GM19035 (cell line): ENCODE measurements at regions not wholly inside any gene's neighbourhood (a gene's known extent, or its start where the extent isn't known, plus 50 kb on each side); places are given as distances from the start of the nearest gene placed in this dataset.

ENCODE experiments used
- ATAC-seq: cut with Tn5 transposase; IDR thresholded peaks from one replicate; pipeline ENCODE4 v1.9.1; 2021; ENCODE audit not compliant: unreplicated experiment

DNA sequence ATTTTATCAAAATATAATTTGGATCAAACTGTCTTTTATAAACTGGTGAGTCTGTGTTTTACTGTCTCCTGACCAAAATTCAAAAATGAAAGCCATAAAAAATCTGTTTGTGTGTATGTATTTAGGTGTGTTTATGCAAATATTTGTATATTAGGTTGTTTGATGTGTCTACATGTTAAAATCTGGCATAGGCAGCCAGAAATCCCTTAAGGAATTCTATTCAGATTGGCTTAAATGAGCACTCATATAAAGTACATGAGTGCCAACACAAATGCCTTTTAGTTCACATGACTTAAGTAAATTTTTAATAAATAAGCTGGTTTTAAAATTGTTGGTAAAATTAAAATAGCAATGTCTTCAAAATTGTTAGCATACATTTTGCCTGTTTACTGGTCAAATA lies 133.3 kb upstream of the GUCY1A2 start:
- no peak for ATAC-seq

DNA sequence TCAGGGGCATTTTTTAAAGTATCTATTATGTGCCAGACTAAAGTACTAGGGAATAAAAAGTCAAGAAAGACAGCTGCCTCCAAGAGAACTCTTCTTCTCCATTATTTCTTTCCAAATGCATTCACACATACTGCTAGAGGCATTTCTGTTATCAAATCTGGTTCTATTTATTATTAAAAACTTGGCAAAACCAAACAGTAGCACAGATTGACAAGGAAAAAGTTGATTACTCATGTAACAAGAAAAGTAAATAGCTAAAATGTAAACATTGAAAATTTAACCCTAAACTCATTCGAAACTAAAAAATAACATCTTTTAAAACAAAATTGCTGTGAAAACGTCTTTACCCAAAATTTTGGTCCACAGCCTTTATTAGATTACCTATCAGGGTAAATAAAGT lies 132.9 kb upstream of the GUCY1A2 start:
- ATAC-seq: no peak

DNA sequence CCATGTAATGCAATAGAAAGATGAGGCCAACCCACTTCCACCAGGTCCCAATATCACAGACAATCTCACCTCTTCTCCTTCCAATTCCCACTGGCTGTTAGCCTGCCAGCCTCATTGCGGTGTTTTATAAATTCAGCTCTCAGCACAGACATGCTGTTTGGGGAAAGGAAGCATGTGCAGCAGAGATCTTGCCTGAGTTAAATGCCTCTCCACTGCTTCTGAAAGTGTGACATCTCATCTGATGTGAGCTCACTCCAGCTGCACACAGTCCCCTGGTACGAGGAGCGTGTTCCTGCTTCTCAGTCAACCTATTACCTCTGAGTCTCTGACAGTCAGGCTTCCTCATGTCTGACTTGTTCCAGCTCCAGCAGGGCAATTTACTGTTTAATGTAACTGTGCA lies 122.7 kb upstream of the GUCY1A2 start:
- ATAC-seq: no peak

DNA sequence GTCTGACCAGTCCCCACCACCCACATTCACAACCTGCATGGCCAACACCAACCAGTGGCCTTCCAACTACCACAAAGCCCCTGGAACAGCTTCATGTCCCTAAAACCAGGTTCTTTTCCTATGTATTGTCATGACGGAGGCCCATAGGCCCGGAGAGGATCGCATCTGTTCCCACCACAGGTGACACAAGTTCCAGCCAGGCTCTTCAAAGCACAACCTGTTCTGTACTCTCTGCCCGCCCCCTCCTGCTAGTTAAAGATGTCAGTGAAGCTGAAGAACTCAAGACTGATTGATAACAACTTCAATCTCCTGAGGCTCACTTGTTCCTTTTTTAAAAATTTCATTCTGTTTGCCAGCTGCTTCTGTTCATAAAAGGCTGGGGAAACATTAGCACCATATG lies 121.1 kb upstream of the GUCY1A2 start:
- no peak for ATAC-seq

DNA sequence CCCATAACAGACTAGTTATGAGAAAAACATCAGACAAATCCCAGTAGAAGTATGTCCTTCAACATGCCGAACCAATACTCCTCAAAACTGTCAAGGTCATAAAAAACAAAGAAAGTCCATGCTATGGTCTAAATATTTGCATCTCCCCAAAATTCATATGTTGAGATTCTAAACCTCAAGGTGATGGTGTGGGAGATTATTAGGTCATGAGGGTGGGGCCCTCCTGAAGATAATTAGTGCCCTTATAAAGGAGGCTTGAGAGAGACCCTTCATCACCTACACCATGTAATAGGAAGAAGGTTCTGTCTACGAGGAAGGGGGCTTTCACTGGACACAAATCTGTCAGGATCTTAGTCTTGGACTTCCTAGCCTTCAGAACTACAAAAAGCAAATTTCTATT lies 118.6 kb upstream of the GUCY1A2 start:
- ATAC-seq: no peak

DNA sequence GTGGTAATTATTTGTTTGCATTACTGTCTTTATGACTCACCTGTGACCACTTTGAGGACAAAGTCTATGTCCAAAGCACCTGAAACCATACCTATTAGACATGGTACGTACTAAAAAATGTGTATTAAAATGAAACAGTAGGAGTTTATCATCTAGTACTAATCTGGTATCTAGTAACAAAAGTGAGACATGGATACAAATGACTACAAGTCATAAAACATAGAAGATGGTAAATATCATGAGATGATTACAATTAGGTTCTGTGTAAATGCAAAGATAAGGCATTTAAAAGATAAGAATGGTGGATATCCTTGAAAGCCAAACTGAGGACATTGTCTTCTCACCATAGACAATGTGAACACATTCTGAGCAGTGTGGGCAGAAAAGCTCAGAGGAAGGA lies 113.5 kb upstream of the GUCY1A2 start:
- ATAC-seq: no peak

DNA sequence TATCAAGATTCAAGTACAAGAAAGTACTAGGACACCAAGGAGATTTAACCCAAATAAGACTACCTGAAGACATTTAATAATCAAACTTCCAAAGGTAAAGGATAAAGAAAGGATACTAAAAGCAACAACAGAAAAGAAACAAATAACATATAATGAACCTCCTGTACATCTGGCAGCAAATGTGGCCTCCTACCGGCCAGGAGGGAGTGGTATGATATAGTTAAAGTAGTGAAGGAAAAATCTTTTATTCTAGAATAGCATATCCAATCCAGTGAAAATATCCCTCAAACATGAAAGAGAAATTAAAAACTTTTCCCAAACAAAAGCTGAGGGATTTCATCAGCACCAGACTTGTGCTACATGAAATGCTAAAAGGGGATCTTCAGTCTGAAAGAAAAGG lies 104.7 kb upstream of the GUCY1A2 start:
- no peak for ATAC-seq

DNA sequence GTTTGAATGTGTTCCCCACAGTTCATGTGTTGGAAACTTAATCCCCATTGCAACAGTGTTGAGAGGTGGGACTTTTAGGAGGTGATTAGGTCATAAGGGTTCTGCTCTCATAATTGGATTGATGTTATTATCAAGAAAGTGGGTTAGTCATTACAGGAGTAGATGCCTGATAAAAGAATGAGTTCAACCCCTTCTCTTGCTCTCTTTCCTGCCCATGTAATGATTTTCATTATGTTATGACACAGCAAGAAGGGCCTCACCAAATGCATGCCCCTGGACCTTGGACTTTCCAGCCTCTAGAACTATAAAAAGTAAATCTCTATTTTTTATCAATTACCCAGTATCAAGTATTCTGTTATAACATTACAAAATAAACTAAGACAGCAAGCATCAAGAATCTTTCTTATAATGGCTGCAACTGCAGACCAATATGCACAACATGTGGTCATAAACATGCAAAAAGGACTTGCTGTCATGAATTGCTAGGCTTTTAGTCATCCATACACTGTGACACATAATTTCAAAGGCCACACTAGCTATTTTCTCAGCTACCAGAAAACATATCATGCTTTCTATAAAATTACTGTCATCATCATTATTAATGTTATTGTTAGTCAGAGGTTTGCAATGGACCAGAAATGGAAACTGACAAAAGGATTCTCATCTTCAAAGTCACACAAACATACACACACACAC lies 99.9 kb upstream of the GUCY1A2 start:
- ATAC-seq: no peak

DNA sequence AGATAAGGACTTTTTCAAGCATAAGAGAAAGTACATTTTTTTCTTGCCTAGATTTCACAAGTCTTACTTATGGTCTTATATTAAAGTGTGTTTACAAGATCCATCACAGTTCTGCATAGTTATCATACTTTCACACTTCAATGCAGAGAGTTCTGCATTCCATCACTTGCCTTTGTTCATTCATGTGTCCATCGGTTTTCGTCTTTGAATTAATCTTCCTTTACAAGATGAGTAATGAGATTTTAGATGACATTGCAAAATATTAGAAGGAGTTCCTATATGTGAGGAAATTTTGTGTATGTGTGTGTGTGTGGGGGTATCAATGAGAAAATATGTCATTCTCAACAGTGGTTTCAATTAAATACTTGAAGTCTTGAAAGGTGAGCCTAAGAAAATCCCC lies 98.1 kb upstream of the GUCY1A2 start:
- no peak for ATAC-seq

DNA sequence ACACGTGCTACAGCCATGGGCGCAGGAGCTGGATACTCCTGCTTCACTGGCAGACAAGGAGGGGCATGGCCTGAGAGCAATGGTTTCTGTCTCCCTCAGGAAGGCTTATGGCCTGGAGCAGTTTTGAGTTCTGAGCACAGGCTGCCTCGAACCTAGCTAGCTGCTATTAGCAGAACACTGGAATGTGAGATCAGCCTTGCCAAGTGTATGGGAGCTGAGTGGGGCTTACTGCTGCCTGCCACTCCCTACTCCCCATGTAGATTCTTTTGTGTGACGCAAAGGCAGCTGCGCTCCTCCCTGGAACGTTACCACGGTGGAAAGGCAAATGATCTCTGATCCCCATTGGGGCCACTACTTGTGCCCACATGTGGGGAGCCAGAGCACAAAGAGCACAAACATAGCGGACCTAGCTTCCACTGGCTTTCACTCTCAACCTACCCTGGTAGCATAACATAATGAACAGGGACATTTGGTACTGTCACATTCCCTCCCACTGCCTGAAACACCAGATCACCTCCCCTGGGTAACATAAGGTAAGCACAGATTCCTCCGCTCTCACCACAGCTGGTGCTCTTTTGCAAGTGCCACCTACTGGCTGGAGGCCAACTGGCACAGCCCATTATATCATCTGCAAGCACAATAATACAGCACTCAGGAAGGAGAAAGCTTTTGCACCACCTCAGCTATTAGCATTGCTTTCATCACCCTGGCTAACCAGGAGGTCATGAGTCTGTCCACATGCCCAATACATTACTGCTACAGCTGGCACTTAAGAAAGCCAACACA lies 84.6 kb upstream of the GUCY1A2 start:
- no peak for ATAC-seq

DNA sequence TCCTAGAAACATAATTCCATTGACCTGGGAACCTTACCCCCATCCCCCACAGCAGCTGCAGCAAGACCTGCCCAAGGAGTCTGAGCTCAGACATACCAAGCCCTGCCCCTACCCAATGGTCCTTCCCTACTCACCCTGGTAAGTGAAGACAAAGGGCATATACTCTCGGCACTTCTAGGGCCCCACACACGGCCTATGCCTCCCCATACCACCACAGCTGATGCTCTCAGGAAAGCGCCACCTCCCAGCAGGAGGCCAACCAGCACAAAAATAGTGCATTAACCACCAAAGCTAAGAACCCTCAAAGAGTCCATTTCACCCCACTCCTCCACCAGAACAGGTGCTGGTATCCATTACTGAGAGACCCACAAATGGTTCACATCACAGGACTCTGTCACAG lies 74.4 kb upstream of the GUCY1A2 start:
- no peak for ATAC-seq

DNA sequence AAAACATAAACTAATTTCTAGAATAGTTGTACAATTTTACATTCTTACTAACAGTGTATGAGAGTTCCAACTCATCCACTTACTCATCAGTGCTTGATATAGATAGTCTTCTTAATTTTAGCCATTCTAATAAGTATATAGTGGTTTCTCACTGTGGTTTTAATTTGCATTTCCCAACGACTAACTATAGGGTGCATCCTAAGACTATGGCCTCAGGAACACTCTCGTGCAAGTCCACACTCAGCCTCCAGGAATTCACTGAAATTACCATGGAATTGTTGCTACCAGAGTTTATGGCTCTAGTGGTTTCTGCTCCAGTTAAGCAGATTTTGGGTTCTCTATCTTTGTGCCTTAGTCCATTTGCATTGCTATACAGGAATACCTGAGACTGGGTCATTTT lies 60.1 kb upstream of the GUCY1A2 start:
- no peak for ATAC-seq

DNA sequence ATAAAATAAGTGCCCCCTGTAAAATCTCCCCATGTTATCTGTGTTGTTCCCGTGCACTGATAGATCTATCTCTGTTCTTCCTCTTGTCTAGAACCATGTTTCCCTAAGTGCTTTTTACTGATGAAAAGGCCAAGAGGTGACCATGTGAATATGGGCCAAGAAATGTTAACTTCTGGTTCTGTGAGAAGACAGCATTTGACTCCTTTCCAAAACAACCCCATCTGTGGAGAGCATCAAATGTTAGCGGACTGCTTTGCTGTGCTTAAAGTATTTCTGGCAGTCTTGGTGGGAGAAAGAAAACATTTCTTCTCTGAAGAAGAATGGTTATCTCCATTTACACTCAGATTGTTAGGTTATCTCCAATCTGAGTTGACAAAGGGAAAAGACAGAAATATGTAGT lies 58.6 kb upstream of the GUCY1A2 start:
- ATAC-seq: no peak

DNA sequence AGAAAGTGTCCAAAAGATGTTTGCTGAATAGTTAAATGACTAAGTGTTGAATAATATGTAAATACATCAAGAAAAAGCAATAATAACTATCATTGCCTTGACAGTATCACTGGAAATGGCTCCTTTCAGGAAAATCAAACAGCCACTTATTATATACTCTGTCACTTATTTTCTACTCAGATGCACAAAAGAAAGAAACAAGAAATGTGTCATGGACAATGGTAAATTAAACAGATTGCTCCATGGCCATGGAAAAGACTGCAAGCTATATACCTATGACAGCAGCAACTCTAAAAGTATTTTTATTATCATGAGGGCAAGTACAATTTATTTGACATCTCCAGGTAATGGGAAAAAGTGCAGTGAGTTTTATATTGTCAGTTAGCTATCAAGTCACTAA lies 52.9 kb upstream of the GUCY1A2 start:
- ATAC-seq: no peak
